ENCODE measurements at regions not wholly inside any gene's neighbourhood (a gene's known extent, or its start where the extent isn't known, plus 50 kb on each side); places are given as distances from the start of the nearest gene placed in this dataset.
"Not testable (repeated sequence)": the region's sequence is repeated elsewhere in the genome, so short reads cannot be mapped to it uniquely, and the experiment has no call there.

DNA sequence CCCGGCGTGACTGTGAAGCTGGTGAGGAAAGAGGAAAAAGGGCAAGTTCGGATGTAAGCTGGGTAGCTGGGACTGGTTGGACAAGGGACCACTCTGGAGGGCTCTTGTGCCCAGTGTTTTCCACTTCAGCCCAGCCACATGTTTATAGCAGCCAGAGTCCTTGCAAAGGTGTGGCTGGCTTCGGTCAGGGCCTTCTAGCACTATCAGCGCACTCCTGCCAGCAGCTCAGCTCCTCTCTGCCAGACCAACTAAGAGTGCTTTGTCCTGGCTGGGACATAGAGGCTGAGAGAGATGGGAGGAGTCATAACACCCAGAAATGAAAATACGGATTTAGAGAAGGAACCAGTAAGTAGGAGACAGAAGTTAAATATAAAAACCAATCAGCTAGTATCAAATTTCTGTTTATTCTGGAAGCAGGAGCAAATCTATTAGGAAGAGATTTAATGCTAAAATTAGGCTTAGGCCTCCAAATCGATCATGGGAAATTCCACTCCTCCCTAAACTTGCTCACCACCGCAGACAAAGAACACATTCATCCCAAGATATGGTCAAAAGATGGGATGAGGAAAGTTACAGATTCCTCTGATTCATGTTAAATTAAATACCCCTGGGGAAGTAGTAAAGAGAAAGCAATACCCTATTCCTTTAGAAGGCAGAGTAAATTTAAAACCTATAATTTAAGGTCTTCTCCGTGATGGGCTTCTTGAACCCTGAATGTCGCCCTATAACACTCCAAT lies 135.0 kb downstream of the RALA start:
- H3K4me1 Mint-ChIP-seq (ENCODE audit: low read depth), result peaks cover 14% of the 10 kb centered on the region
- no peaks in the 10 kb centered on the region for H3K27me3 Mint-ChIP-seq
- H3K27ac Mint-ChIP-seq, result no peak overlapping the region
- no peak for DNase-seq
- H3K9me3 Mint-ChIP-seq, result no peaks in the 10 kb centered on the region
- H3K36me3 Mint-ChIP-seq (ENCODE audit: low read depth), result peaks cover under 1% of the 10 kb centered on the region
- H3K4me3 Mint-ChIP-seq, result no peak overlapping the region

GRCh38 chr7:39761449-39761848 lies 138.1 kb downstream of the RALA start:
- Mint-ChIP-seq H3K9me3 (no peaks in the 10 kb centered on the region), H3K36me3 (ENCODE audit: low read depth) (peaks cover 2% of the 10 kb centered on the region), H3K27me3 (no peaks in the 10 kb centered on the region), H3K27ac (no peak overlapping the region), H3K4me3 (no peak overlapping the region), H3K4me1 (ENCODE audit: low read depth) (peaks cover 3% of the 10 kb centered on the region)
- DNase-seq, result no peak

GRCh38 chr7:39762466-39762865 lies 139.1 kb downstream of the RALA start:
- H3K4me1 Mint-ChIP-seq (ENCODE audit: low read depth); H3K4me3 Mint-ChIP-seq; DNase-seq; H3K36me3 Mint-ChIP-seq (ENCODE audit: low read depth); H3K27ac Mint-ChIP-seq; H3K9me3 Mint-ChIP-seq; H3K27me3 Mint-ChIP-seq: not testable (repeated sequence)

DNA sequence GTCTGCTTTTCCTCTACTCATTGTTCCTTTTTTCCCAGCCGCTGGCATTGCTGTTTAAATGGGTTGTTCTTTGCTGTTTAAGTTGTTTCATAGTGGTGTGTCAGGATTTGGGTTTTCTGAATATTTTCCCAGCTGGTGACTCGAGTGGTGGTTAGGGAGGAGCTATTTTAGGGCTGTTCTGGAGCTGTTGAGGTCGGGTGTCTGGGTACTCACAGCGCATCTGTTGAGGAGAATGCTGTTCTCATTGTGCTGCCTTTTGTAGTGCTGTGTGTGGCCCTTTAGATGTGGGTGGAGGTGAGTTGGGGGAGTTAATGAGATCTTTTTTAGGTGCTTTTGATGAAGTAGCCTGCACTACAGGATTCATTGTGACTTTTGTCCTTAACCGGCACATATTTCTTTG lies 139.5 kb downstream of the RALA start:
- H3K27me3 Mint-ChIP-seq; H3K4me3 Mint-ChIP-seq; H3K9me3 Mint-ChIP-seq; H3K27ac Mint-ChIP-seq; DNase-seq; H3K4me1 Mint-ChIP-seq (ENCODE audit: low read depth): not testable (repeated sequence)
- peaks cover 12% of the 10 kb centered on the region for H3K36me3 Mint-ChIP-seq (ENCODE audit: low read depth)

DNA sequence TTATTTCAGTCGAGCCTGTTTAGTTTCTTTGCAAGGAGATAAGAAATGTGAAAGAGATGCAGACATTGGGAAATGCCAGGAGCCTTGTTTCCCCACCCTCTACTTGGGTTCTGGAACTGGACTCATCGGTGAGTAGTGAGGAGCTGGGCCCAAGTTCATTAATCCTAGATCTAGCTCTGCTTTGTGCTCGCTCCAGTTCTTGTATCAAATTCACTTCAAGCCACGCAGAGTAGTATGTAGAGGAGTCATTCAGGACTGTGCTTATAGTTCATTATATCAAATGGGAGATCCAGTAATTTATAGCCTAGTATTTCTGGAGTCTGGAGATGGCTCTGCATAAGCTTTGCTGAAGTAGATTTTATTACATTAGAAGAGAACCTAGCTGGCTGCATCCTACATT lies 142.5 kb downstream of the RALA start:
- not testable (repeated sequence) for H3K27me3 Mint-ChIP-seq; DNase-seq; H3K4me1 Mint-ChIP-seq (ENCODE audit: low read depth); H3K4me3 Mint-ChIP-seq; H3K9me3 Mint-ChIP-seq; H3K27ac Mint-ChIP-seq
- H3K36me3 Mint-ChIP-seq (ENCODE audit: low read depth), result peaks cover 26% of the 10 kb centered on the region

DNA sequence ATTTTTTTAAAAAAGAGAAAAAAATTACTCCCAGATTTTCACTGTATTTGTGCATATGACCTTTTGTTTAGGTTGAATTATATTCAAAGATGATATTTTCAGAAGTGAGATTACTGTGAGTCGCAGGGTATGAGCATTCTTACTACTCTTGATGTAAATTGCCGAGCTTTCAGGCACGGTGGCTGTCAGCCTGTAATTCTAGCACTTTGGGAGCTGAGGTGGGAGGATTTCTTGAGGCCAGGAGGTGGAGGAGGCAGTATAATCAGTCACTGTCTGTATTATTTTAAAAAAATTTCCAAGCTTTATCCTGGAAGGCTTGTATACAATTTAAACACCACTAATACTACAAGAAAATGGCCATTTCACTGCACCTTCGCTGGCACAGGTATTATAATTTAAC lies 145.1 kb downstream of the RALA start:
- not testable (repeated sequence) for DNase-seq; H3K9me3 Mint-ChIP-seq; H3K27me3 Mint-ChIP-seq; H3K4me3 Mint-ChIP-seq; H3K27ac Mint-ChIP-seq; H3K4me1 Mint-ChIP-seq (ENCODE audit: low read depth)
- peaks cover 39% of the 10 kb centered on the region for H3K36me3 Mint-ChIP-seq (ENCODE audit: low read depth)

GRCh38 chr7:39774341-39774851 lies 151.0 kb downstream of the RALA start:
- not testable (repeated sequence) for H3K9me3 Mint-ChIP-seq; DNase-seq; H3K27me3 Mint-ChIP-seq; H3K4me3 Mint-ChIP-seq; H3K27ac Mint-ChIP-seq; H3K4me1 Mint-ChIP-seq (ENCODE audit: low read depth)
- H3K36me3 Mint-ChIP-seq (ENCODE audit: low read depth), result peaks cover 36% of the 10 kb centered on the region

GRCh38 chr7:39781557-39781956 lies 158.2 kb downstream of the RALA start:
- H3K9me3 Mint-ChIP-seq; H3K27ac Mint-ChIP-seq; H3K27me3 Mint-ChIP-seq; DNase-seq; H3K4me1 Mint-ChIP-seq (ENCODE audit: low read depth); H3K4me3 Mint-ChIP-seq: not testable (repeated sequence)
- peaks cover 52% of the 10 kb centered on the region for H3K36me3 Mint-ChIP-seq (ENCODE audit: low read depth)

- not testable (repeated sequence) for H3K4me3 Mint-ChIP-seq, H3K9me3 Mint-ChIP-seq
Observed at GRCh38 chr7:39786440-39786839, 163.1 kb downstream of the RALA start.

DNA sequence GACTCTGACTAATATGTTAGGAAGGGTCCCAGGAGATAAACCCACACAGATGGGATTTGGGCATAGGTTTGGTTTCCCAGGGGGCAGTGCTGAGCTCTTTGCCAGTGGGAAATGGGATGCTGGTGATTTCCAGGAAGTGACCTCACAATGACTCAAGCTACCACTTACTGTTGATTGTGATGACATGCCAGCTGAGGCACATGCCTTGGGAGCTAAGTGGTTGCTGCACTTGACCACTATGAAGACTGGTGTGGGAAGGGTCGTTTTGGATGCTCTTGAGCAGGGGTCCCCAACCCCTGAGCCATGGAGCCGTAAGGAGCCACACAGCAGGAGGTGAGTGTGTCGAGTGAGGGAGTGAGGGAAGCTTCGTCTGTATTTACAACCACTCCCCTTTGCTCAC lies 159.0 kb upstream of the CDK13 start:
- not testable (repeated sequence) for H3K4me1 Mint-ChIP-seq (ENCODE audit: low read depth); DNase-seq; H3K4me3 Mint-ChIP-seq; H3K27me3 Mint-ChIP-seq; H3K9me3 Mint-ChIP-seq
- peaks cover 33% of the 10 kb centered on the region for H3K36me3 Mint-ChIP-seq (ENCODE audit: low read depth)
- H3K27ac Mint-ChIP-seq, result peak overlapping the region; percentile 57

More at GRCh38 chr7:39786440-39786839, 163.1 kb downstream of the RALA start:
- not testable (repeated sequence) for H3K27me3 Mint-ChIP-seq; H3K4me1 Mint-ChIP-seq (ENCODE audit: low read depth); H3K27ac Mint-ChIP-seq; DNase-seq
- peaks cover 42% of the 10 kb centered on the region for H3K36me3 Mint-ChIP-seq (ENCODE audit: low read depth)

GRCh38 chr7:39791911-39792310 lies 158.1 kb upstream of the CDK13 start:
- H3K9me3 Mint-ChIP-seq; H3K4me1 Mint-ChIP-seq (ENCODE audit: low read depth); H3K27ac Mint-ChIP-seq; H3K4me3 Mint-ChIP-seq; H3K27me3 Mint-ChIP-seq; DNase-seq: not testable (repeated sequence)
- peaks cover 33% of the 10 kb centered on the region for H3K36me3 Mint-ChIP-seq (ENCODE audit: low read depth)

DNA sequence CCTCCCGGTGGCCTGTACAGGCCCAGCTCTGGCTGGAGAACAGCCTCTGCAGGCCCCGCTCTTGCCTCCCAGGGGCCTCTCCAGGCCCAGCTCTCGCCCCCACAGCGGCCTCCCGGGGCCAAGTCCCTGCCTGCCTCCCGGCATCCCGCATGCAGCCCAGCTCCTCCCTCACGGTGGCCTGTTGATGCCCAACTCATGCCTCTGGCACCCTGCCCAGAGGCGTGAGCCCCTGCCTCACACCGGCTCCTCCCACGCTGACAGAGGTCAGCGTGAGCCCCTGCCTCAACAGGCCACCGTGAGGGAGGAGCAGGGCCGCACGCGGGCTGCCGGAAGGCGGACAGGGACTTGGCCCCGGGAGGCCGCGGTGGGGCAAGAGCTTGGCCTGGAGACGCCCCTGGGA lies 157.0 kb upstream of the CDK13 start:
- H3K27me3 Mint-ChIP-seq; H3K9me3 Mint-ChIP-seq; DNase-seq; H3K4me1 Mint-ChIP-seq (ENCODE audit: low read depth); H3K4me3 Mint-ChIP-seq; H3K27ac Mint-ChIP-seq: not testable (repeated sequence)
- peaks cover 33% of the 10 kb centered on the region for H3K36me3 Mint-ChIP-seq (ENCODE audit: low read depth)

- H3K27ac Mint-ChIP-seq; H3K9me3 Mint-ChIP-seq; H3K4me1 Mint-ChIP-seq (ENCODE audit: low read depth); DNase-seq; H3K27me3 Mint-ChIP-seq; H3K4me3 Mint-ChIP-seq: not testable (repeated sequence)
- H3K36me3 Mint-ChIP-seq (ENCODE audit: low read depth), result peaks cover 31% of the 10 kb centered on the region
Observed at GRCh38 chr7:39793851-39794250, 156.2 kb upstream of the CDK13 start.

DNA sequence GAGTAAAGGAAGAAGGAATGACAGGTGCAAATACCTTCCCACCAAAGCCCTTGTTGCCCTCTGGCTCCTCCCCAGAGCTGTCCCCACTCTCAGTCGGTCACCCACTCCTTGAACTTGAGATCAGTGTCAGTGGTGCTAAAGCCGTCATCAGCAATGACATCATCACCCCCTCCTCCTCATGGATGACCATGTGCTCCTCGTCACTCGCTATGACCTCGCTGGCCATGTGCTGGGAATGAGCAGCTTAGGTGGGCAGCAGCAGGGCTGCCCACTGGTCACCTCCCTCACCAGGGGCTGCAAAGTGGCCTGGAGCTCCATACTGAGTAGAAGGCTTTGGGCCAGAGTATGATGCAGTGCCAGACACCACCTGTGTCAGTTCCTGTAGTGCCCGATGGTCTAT lies 153.1 kb upstream of the CDK13 start:
- not testable (repeated sequence) for H3K27me3 Mint-ChIP-seq; H3K4me3 Mint-ChIP-seq; H3K9me3 Mint-ChIP-seq; DNase-seq; H3K4me1 Mint-ChIP-seq (ENCODE audit: low read depth); H3K27ac Mint-ChIP-seq
- H3K36me3 Mint-ChIP-seq (ENCODE audit: low read depth), result peaks cover 15% of the 10 kb centered on the region

- not testable (repeated sequence) for H3K27me3 Mint-ChIP-seq; DNase-seq; H3K36me3 Mint-ChIP-seq (ENCODE audit: low read depth); H3K4me3 Mint-ChIP-seq; H3K4me1 Mint-ChIP-seq (ENCODE audit: low read depth); H3K27ac Mint-ChIP-seq; H3K9me3 Mint-ChIP-seq
Observed at GRCh38 chr7:39798077-39798476, 152.0 kb upstream of the CDK13 start.

Data from activated T-cell treated with anti-CD3 and anti-CD28 coated beads, Interleukin-2, amount 50 U/mL, for 24 hours (primary cell).